RCC 7860 (cell line): ENCODE measurements at regions not wholly inside any gene's neighbourhood (a gene's known extent, or its start where the extent isn't known, plus 50 kb on each side); places are given as distances from the start of the nearest gene placed in this dataset.

Experiments used
- DNase-seq: peaks from one replicate; pipeline ENCODE4 v3.0.0-alpha.2; 2015; ENCODE audit warnings: low spot score
- FAIRE-seq: peaks from 2 replicates; lab custom pipeline; 2012; peaks lifted over from hg19 to GRCh38; lab: Jason Lieb, UNC

DNA sequence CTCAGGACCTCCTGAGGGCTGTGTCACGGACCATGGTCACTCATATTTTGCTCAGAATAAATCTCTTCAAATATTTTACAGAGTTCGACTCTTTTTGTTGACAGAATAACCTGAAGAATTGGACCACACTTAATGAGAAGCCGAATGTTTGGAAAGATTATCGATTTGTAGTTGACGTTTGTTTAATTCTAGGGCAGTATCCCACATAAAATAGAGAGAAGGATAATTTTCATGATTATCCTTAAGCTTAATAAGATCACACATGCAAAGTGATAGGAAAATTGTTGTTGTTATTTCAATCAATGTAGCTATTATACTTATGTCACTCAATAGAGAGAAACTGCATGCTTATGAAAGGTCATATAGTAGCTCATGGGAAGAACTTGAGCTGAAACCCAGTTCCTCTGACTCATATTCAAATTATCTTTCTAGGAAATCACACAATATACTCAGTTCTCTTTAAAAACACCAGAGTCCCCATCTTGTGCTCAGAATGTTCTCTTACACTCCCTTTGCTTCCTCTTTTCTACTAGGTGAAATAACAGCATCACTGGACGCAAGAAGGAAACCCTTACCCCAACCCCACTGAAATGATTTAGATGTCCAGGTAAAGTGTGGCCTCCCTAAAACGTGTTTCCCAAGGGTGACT is 982.1 kb downstream of the TSN start:
- FAIRE-seq (no peak), DNase-seq (no peak)

- DNase-seq (no peak), FAIRE-seq (no peak)
Observed at GRCh38 chr2:122739732-122740593, 984.5 kb downstream of the TSN start.

DNA sequence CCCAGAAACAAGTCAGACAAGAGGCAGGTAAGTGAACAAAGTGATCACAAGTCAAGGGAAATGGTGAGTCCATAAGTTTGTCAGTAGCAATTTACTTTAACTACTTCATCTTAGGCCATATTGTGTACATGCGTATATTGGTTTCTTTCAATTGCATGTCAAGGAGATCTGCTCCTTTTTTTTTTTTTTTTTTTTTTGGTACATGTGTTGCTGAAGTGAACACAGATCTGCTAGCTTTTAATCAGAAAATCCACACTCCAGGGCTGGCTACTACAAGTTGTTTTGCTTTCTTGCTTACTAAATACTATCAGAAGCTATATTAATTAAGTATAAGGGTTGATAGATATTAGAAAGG is 985.1 kb downstream of the TSN start:
- no peak for DNase-seq
- no peak for FAIRE-seq

GRCh38 chr2:122741403-122741802 is 986.0 kb downstream of the TSN start:
- FAIRE-seq (no peak), DNase-seq (no peak)

GRCh38 chr2:122743021-122743675 is 987.7 kb downstream of the TSN start:
- FAIRE-seq (peak; percentile 72), DNase-seq (peak; percentile 53)

DNA sequence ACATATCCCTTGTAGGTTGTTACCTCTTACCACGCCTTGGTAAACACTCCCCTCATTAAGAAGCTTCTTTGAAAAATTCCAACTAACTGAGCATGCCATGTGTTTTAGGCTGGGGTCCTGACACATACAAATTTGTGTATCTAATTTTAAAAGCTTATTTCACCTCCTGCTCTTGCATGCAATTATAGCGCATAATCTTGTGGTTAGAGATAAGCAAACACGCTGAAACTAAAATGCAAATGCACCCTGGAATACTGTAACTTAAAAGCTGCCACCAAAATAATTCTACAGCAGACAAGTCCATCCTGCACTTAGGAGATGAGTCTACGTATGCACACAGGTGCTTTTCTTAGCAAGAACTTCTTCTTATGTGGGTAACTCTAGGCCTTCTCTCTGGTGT is 990.2 kb downstream of the TSN start:
- no peak for DNase-seq
- no peak for FAIRE-seq

DNA sequence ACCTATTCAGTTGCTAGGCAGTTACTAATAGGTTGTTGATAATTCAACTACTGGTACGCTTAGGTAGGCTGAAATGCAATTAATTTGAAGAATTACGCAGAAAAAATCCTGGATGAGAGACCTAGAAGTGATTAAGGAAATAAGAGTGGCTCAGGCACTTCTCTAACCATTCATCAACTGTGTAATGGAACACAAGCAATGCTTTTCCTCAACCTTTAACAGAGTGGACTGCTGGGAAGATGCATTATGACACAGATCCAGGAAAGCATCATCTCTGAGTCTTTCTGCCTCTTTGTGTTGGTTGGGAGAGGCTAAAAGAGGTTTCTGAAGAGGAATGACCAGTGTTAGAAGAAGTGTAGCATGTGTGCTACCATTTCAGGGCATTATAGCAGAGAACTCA is 992.2 kb downstream of the TSN start:
- FAIRE-seq, result no peak

GRCh38 chr2:122748552-122749011 is 993.1 kb downstream of the TSN start:
- peak; percentile 85 for FAIRE-seq

More for the DNA sequence above, 992.2 kb downstream of the TSN start:
- no peak for DNase-seq

GRCh38 chr2:122749405-122749804 is 994.0 kb downstream of the TSN start:
- FAIRE-seq, result no peak
- DNase-seq, result no peak

More at GRCh38 chr2:122748552-122749011, 993.1 kb downstream of the TSN start:
- DNase-seq, result peak; percentile 76

DNA sequence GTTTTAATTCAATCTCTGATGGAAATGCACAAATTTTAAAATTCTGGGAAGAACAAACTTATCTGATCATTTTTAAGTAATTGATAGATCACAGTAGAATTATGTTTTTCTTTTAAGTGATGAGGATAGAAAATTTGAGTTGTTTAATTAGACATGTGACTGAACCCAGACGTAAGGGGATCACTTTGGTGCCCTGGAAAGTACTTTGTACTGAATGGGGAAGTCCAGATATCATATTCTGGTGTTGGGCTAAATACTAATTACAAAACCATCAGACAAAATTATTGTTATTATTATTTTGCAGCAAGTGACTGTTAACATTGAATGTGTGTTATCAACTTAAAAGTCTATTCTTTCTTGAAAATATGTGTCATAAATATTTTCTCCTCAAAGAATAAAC is 994.6 kb downstream of the TSN start:
- DNase-seq (no peak), FAIRE-seq (no peak)

GRCh38 chr2:122750808-122751207 is 995.4 kb downstream of the TSN start:
- FAIRE-seq, result peak; percentile 92
- no peak for DNase-seq

GRCh38 chr2:122753336-122753735 is 997.9 kb downstream of the TSN start:
- FAIRE-seq (no peak), DNase-seq (no peak)

DNA sequence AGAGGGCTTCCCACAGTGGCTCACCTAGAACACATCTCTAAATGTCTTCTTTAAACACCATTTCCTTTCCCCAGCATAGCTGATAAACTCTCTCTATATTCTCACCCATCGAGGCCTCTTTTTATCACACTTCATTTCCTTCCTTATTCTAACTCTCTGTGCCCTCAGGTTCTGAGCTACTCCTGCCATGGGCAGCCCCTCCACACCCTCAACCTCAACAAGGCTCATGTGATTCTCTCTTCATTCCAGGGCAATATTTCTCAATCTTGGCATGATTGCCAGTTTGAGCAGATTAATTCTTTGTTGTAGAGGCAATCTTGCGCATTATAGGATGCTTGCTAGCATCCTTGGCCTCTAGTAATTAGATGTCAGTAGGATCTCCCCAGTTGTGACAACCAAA is 999.1 kb downstream of the TSN start:
- no peak for FAIRE-seq

DNA sequence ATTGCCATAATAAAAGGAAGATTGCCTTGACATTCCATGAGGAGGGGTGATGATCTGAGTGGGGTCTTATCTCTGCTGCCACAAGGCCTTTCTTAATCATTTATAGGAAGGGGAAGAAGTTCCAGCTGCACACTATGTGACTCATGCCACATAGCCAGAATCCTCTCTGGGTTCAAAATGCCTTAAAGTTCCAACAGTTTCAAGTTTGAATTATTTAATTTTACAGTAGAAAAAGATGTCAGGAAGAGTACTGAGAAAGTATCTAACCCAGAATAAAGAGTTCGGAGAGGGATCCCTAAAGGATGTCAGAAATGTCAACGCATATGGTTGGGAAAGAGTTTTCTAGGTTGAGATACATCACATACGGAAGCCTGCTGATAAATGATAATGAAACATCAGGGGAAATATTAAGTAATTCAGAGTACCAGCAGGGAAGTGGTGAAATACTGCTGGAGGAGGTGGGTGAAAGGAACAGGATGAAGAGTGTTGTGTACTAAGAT is 999.9 kb downstream of the TSN start:
- FAIRE-seq, result peak; percentile 16

More for the DNA sequence above, 999.1 kb downstream of the TSN start:
- no peak for DNase-seq

GRCh38 chr2:122758967-122759366 is 1003.5 kb downstream of the TSN start:
- DNase-seq (no peak), FAIRE-seq (no peak)

More for the DNA sequence above, 999.9 kb downstream of the TSN start:
- peak; percentile 13 for DNase-seq

- no peak for FAIRE-seq
- no peak for DNase-seq
Observed at GRCh38 chr2:122764014-122764413, 1008.6 kb downstream of the TSN start.

GRCh38 chr2:122780251-122780650 is 1024.8 kb downstream of the TSN start:
- FAIRE-seq (no peak), DNase-seq (no peak)

- DNase-seq, result no peak
- FAIRE-seq, result no peak
Observed at GRCh38 chr2:122794100-122794499, 1038.6 kb downstream of the TSN start.

- DNase-seq (no peak), FAIRE-seq (no peak)
Observed at GRCh38 chr2:122795763-122796162, 1040.3 kb downstream of the TSN start.

GRCh38 chr2:122799391-122799790 is 1043.9 kb downstream of the TSN start:
- no peak for DNase-seq
- no peak for FAIRE-seq

DNA sequence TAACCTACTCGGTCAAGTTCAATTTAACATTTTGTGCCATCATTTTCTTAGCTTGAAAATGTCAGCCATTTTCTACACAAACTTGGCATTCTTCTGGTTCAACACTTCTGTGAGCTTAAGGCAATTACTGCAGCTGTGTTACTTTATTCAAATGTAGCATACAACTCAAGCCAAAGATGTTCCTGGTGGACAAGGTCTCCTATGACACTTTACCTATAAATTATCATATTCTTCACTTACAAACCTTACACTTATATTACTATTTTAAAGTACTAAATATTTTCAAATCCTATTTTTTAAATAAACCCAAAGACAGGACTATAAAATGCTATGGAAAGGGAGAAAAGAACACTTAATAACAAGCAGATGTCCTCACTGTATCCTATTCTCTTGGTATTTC is 1045.3 kb downstream of the TSN start:
- DNase-seq (no peak), FAIRE-seq (no peak)
